Hepatocyte (in vitro differentiated cells): ENCODE measurements at regions not wholly inside any gene's neighbourhood (a gene's known extent, or its start where the extent isn't known, plus 50 kb on each side); places are given as distances from the start of the nearest gene placed in this dataset.
"Not testable (repeated sequence)": the region's sequence is repeated elsewhere in the genome, so short reads cannot be mapped to it uniquely, and the experiment has no call there.

ENCODE experiments used
- DNase-seq: peaks from one replicate; pipeline ENCODE4 v3.0.0-alpha.2; 2016; ENCODE audit warnings: low spot score
- H2AFZ ChIP-seq: fragments of 200-600 bp; sonication (generic); 2 replicates; pipeline ENCODE4 v1.6.0; 2016; ENCODE audit warnings: antibody characterized with exemption, mild to moderate bottlenecking
- H3K27ac ChIP-seq: fragments of 200-600 bp; sonication (generic); 2 replicates; pipeline ENCODE4 v1.5.1; 2016; ENCODE audit warnings: mild to moderate bottlenecking
- H3K27me3 ChIP-seq: fragments of 200-600 bp; sonication (generic); 2 replicates; pipeline ENCODE4 v1.6.1; 2016
- H3K36me3 ChIP-seq: fragments of 200-600 bp; sonication (generic); replicated peaks from 2 replicates; pipeline ENCODE4 v1.5.1; 2016; ENCODE audit warnings: low read depth; ENCODE audit not compliant: insufficient read depth
- H3K4me1 ChIP-seq: fragments of 200-600 bp; sonication (generic); 2 replicates; pipeline ENCODE4 v1.5.1; 2016; ENCODE audit warnings: mild to moderate bottlenecking, moderate library complexity; ENCODE audit not compliant: insufficient read depth
- H3K4me2 ChIP-seq: fragments of 200-600 bp; sonication (generic); 2 replicates; pipeline ENCODE4 v1.6.0; 2016
- H3K4me3 ChIP-seq: fragments of 200-600 bp; sonication (generic); 2 replicates; pipeline ENCODE4 v1.5.1; 2016; ENCODE audit warnings: mild to moderate bottlenecking
- H3K79me2 ChIP-seq: fragments of 200-600 bp; sonication (generic); 2 replicates; pipeline ENCODE4 v1.6.0; 2017; ENCODE audit warnings: mild to moderate bottlenecking
- H3K9me2 ChIP-seq: fragments of 200-600 bp; sonication (generic); replicated peaks from 2 replicates; pipeline ENCODE4 v1.6.0; 2017; ENCODE audit warnings: mild to moderate bottlenecking; ENCODE audit not compliant: insufficient read depth
- H3K9me3 ChIP-seq: fragments of 200-600 bp; sonication (generic); 2 replicates; pipeline ENCODE4 v1.5.1; 2016; ENCODE audit warnings: low read depth, mild to moderate bottlenecking
- H4K20me1 ChIP-seq: fragments of 200-600 bp; sonication (generic); 2 replicates; pipeline ENCODE4 v1.6.0; 2016; ENCODE audit warnings: mild to moderate bottlenecking; ENCODE audit not compliant: insufficient read depth, poor library complexity, severe bottlenecking
- CTCF ChIP-seq: fragments of 200-600 bp; sonication (generic); IDR thresholded peaks from 2 replicates; pipeline ENCODE4 v1.5.1; 2016; ENCODE audit warnings: antibody characterized with exemption, mild to moderate bottlenecking; ENCODE audit not compliant: poor library complexity
- EZH2 ChIP-seq: fragments of 200-600 bp; sonication (generic); IDR thresholded peaks from 2 replicates; pipeline ENCODE4 v1.6.1; 2016; ENCODE audit warnings: antibody characterized with exemption, mild to moderate bottlenecking, borderline replicate concordance
- EZH2phosphoT487 ChIP-seq: fragments of 200-600 bp; sonication (generic); IDR thresholded peaks from one replicate; pipeline ENCODE4 v1.6.1; 2018; ENCODE audit warnings: antibody characterized with exemption, mild to moderate bottlenecking, low read depth, moderate library complexity; ENCODE audit not compliant: unreplicated experiment, severe bottlenecking
- WGBS: methylation state at CpG from one replicate; pipeline ENCODE4 v1.1.6; 2016; ENCODE audit warnings: low lambda C conversion rate; ENCODE audit errors: missing lambda C conversion rate; 5-methylcytosine and 5-hydroxymethylcytosine counted together

- DNase-seq, result no peak
- Histone ChIP-seq H4K20me1 (no peaks in the 10 kb centered on the region), H3K4me3 (no peak overlapping the region), H2AFZ (no peak overlapping the region), H3K9me2 (no peaks in the 10 kb centered on the region), H3K9me3 (no peaks in the 10 kb centered on the region), H3K36me3 (no peaks in the 10 kb centered on the region), H3K27me3 (no peaks in the 10 kb centered on the region), H3K27ac (no peak overlapping the region), H3K79me2 (no peaks in the 10 kb centered on the region), H3K4me2 (no peak overlapping the region), H3K4me1 (no peaks in the 10 kb centered on the region)
- TF ChIP-seq CTCF (no peak), EZH2 (no peak), EZH2phosphoT487 (no peak)
- WGBS, result 87% methylated on average over 2 of the region's 2 CpGs
Observed at GRCh38 chr10:60527676-60528075, 138.0 kb upstream of the ANK3 start.

DNA sequence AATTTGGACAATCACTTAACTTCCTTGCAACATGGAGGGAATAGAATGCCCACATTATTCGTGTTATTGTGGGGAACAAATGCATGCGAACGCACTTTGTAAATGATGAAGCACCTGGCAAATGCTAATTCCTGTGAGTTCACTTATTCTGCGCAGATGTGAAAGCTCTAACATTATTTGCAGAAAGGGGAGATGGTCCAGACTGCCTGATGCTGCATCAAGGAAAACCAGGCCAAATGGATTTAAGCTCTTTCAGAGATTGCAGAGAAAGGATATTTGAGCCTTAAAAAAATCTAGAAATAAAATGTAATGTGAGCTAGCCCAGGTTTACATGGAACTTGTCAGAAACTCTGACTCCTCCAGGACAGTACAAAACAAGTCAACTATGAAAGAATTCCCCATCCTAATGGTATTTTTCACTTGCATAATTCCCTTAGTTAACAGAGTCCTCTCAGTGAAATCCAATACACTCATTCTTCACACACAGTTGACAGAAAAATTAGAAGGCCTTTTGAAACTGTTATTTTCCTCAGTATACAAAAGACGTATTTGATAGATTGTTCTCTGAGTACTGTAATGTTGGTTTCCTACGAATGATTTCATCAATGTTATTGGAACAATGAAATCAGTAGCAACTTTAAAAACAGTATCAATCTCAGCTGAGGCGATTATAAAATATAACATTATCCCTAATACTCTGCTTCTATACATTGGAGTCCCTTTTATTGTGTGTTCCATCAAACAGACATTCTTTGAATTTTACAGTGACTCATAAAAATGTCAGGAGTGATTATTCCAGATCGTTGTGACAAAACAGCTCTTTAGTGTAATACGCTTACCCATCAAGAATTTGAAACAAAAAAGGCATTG, 136.3 kb upstream of the ANK3 start:
- Histone ChIP-seq H3K79me2 (no peaks in the 10 kb centered on the region), H3K4me1 (no peaks in the 10 kb centered on the region), H4K20me1 (no peaks in the 10 kb centered on the region), H3K4me2 (no peak overlapping the region), H3K27ac (no peak overlapping the region), H3K4me3 (no peak overlapping the region), H2AFZ (no peak overlapping the region), H3K36me3 (no peaks in the 10 kb centered on the region), H3K9me3 (no peaks in the 10 kb centered on the region), H3K9me2 (no peaks in the 10 kb centered on the region), H3K27me3 (no peaks in the 10 kb centered on the region)
- no peak for TF ChIP-seq EZH2phosphoT487
- TF ChIP-seq EZH2, result no peak
- TF ChIP-seq CTCF, result no peak
- DNase-seq, result no peak
- WGBS, result 45% methylated on average over 9 of the region's 9 CpGs

DNA sequence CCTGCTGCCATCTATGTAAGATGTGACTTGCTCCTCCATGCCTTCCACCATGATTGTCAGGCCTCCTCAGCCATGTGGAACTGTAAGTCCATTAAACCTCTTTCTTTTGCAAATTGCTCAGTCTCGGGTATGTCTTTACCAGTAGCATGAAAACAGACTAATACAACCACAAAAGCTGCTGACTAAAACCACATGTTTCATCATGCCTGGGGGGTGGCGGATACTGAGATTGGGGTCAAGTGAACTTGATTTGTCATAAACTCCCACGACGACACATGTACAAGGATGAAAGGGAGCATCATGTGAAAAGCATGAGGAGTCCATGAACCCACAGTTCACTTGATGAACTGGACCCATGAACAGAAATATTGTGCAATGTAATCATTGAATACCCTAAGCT, 134.9 kb upstream of the ANK3 start:
- Histone ChIP-seq H3K4me1 (no peaks in the 10 kb centered on the region), H3K9me2 (no peaks in the 10 kb centered on the region), H2AFZ (no peak overlapping the region), H3K27ac (no peak overlapping the region), H3K79me2 (no peaks in the 10 kb centered on the region), H3K27me3 (no peaks in the 10 kb centered on the region), H4K20me1 (no peaks in the 10 kb centered on the region), H3K9me3 (no peaks in the 10 kb centered on the region), H3K36me3 (no peaks in the 10 kb centered on the region), H3K4me3 (no peak overlapping the region), H3K4me2 (no peak overlapping the region)
- DNase-seq, result no peak
- 79% methylated on average over 4 of the region's 4 CpGs for WGBS
- TF ChIP-seq EZH2phosphoT487, result no peak
- no peak for TF ChIP-seq EZH2
- no peak for TF ChIP-seq CTCF

GRCh38 chr10:60523371-60523770, 133.7 kb upstream of the ANK3 start:
- H3K9me2 ChIP-seq, H4K20me1 ChIP-seq: not testable (repeated sequence)
- WGBS, result 100% methylated on average over 4 of the region's 4 CpGs

More at GRCh38 chr10:60523371-60523770, 133.7 kb upstream of the ANK3 start:
- not testable (repeated sequence) for H3K27me3 ChIP-seq, H3K4me1 ChIP-seq, H3K36me3 ChIP-seq, H3K9me3 ChIP-seq, H3K79me2 ChIP-seq, H2AFZ ChIP-seq, H3K4me3 ChIP-seq, DNase-seq, H3K4me2 ChIP-seq, H3K27ac ChIP-seq
